MM.1S (cell line): ENCODE measurements at regions not wholly inside any gene's neighbourhood (a gene's known extent, or its start where the extent isn't known, plus 50 kb on each side); places are given as distances from the start of the nearest gene placed in this dataset.

Source experiments
- DNase-seq: peaks from one replicate; pipeline ENCODE4 v3.0.0-alpha.2; 2015
- H2AFZ ChIP-seq: fragments of 300-600 bp; sonication (generic); 2 replicates; pipeline ENCODE4 v1.6.0; 2016; ENCODE audit warnings: antibody characterized with exemption, low read length
- H3F3A ChIP-seq: fragments of 300-600 bp; sonication (generic); 2 replicates; pipeline ENCODE4 v1.6.1; 2016; ENCODE audit warnings: mild to moderate bottlenecking, antibody characterized with exemption, low read length, moderate library complexity, mixed read lengths; ENCODE audit not compliant: insufficient read depth
- H3K27ac ChIP-seq: fragments of 300-600 bp; sonication (generic); 2 replicates; pipeline ENCODE4 v1.5.1; 2016; ENCODE audit warnings: mild to moderate bottlenecking, low read length
- H3K27me3 ChIP-seq: fragments of 300-600 bp; sonication (generic); replicated peaks from 2 replicates; pipeline ENCODE4 v1.6.0; 2016; ENCODE audit warnings: low read length; ENCODE audit not compliant: insufficient read depth
- H3K36me3 ChIP-seq: fragments of 300-600 bp; sonication (generic); replicated peaks from 2 replicates; pipeline ENCODE4 v1.6.1; 2016; ENCODE audit warnings: mild to moderate bottlenecking, low read length, mixed read lengths; ENCODE audit not compliant: insufficient read depth
- H3K4me1 ChIP-seq: fragments of 300-600 bp; sonication (generic); 2 replicates; pipeline ENCODE4 v1.6.1; 2016; ENCODE audit warnings: low read length, mixed read lengths
- H3K4me2 ChIP-seq: fragments of 300-600 bp; sonication (generic); 2 replicates; pipeline ENCODE4 v1.6.0; 2016; ENCODE audit warnings: low read depth, low read length
- H3K4me3 ChIP-seq: fragments of 300-600 bp; sonication (generic); 2 replicates; pipeline ENCODE4 v1.5.1; 2016; ENCODE audit warnings: low read length, mixed read lengths
- H3K79me2 ChIP-seq: fragments of 300-600 bp; sonication (generic); 2 replicates; pipeline ENCODE4 v1.6.1; 2016; ENCODE audit warnings: mixed run types, low read length, mixed read lengths
- H3K9ac ChIP-seq: fragments of 300-600 bp; sonication (generic); 2 replicates; pipeline ENCODE4 v1.6.1; 2016; ENCODE audit warnings: low read length, mixed read lengths
- H3K9me2 ChIP-seq: fragments of 300-600 bp; sonication (generic); replicated peaks from 2 replicates; pipeline ENCODE4 v1.6.1; 2016; ENCODE audit warnings: mild to moderate bottlenecking, low read length, mixed read lengths; ENCODE audit not compliant: insufficient read depth
- H3K9me3 ChIP-seq: fragments of 300-600 bp; sonication (generic); replicated peaks from 2 replicates; pipeline ENCODE4 v1.6.1; 2016; ENCODE audit warnings: mild to moderate bottlenecking, low read length, mixed read lengths; ENCODE audit not compliant: insufficient read depth
- H4K20me1 ChIP-seq: fragments of 300-600 bp; sonication (generic); 2 replicates; pipeline ENCODE4 v1.6.1; 2016; ENCODE audit warnings: mild to moderate bottlenecking, low read length, moderate library complexity, mixed read lengths; ENCODE audit not compliant: insufficient read depth
- EZH2 ChIP-seq: fragments of 300-600 bp; sonication (generic); optimal IDR thresholded peaks from 2 replicates; pipeline ENCODE3; 2017; ENCODE audit warnings: low read depth, mild to moderate bottlenecking, antibody characterized with exemption, low read length, mixed read lengths
- EZH2phosphoT487 ChIP-seq: fragments of 300-600 bp; sonication (generic); IDR thresholded peaks from 2 replicates; pipeline ENCODE4 v1.6.1; 2018; ENCODE audit warnings: antibody characterized with exemption, low read length
- TF ChIP-seq, protein P1 (sequence below): fragments of 300-600 bp; sonication (generic); IDR thresholded peaks from 2 replicates; pipeline ENCODE4 v1.5.1; 2016; ENCODE audit warnings: antibody characterized with exemption, low read length, mixed read lengths

DNA sequence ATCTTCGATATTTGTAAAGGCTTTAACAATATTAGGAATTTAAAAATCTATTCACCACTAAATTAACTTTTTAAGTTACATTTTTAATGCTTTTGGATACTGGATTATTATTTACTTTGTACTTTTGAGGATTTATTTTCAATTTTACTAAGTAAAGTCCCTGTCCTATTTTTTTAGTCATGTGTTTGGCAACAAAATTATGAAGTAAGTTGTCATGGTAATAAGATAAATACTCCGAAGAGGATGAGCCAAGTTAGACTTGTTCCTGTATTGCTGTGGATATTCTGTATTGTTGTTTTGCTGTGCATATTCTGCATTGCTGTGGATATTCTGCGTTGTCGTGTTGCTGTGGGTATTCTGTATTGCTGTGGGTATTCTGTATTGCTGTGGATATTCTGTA lies 210.1 kb downstream of the MTRR start:
- H3K9me3 ChIP-seq = no peaks in the 10 kb centered on the region
- H3K27me3 ChIP-seq = no peaks in the 10 kb centered on the region
- H3K4me2 ChIP-seq = no peak overlapping the region
- no peaks in the 10 kb centered on the region for H3F3A ChIP-seq
- H3K36me3 ChIP-seq = no peaks in the 10 kb centered on the region
- H3K27ac ChIP-seq = no peak overlapping the region
- H3K79me2 ChIP-seq = no peaks in the 10 kb centered on the region
- TF ChIP-seq EZH2phosphoT487 (no peak), EZH2 (no peak)
- TF ChIP-seq, protein P1, sequence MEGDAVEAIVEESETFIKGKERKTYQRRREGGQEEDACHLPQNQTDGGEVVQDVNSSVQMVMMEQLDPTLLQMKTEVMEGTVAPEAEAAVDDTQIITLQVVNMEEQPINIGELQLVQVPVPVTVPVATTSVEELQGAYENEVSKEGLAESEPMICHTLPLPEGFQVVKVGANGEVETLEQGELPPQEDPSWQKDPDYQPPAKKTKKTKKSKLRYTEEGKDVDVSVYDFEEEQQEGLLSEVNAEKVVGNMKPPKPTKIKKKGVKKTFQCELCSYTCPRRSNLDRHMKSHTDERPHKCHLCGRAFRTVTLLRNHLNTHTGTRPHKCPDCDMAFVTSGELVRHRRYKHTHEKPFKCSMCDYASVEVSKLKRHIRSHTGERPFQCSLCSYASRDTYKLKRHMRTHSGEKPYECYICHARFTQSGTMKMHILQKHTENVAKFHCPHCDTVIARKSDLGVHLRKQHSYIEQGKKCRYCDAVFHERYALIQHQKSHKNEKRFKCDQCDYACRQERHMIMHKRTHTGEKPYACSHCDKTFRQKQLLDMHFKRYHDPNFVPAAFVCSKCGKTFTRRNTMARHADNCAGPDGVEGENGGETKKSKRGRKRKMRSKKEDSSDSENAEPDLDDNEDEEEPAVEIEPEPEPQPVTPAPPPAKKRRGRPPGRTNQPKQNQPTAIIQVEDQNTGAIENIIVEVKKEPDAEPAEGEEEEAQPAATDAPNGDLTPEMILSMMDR = no peak
- H2AFZ ChIP-seq = no peak overlapping the region
- no peak for DNase-seq
- no peaks in the 10 kb centered on the region for H4K20me1 ChIP-seq
- H3K4me3 ChIP-seq = no peak overlapping the region
- no peak overlapping the region for H3K9ac ChIP-seq
- no peaks in the 10 kb centered on the region for H3K9me2 ChIP-seq
- H3K4me1 ChIP-seq = no peaks in the 10 kb centered on the region

DNA sequence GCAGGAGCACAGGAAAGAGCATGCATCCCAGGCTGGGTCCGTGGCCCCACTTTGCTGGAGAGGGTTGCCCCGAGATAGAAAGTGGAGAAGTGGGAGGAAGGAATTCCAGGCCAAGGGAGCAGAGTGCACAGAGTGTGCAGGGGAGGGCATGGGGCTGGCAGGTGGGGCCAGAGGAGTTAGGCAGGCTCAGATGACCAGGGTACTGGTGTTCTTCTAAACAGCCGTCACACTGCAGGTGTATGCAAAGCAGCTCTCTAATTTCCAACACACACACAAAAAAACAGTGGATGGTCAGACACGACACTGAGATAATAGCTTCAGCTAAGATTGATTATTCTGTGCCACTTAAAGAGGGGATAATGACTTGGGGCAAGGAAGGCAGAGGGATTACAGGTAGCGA lies 212.2 kb downstream of the MTRR start:
- Histone ChIP-seq H3K79me2 (no peaks in the 10 kb centered on the region), H4K20me1 (no peaks in the 10 kb centered on the region), H3K9me2 (no peaks in the 10 kb centered on the region), H3K4me1 (no peaks in the 10 kb centered on the region), H2AFZ (no peak overlapping the region), H3K27ac (no peak overlapping the region), H3K9me3 (no peaks in the 10 kb centered on the region), H3F3A (no peaks in the 10 kb centered on the region), H3K4me2 (no peak overlapping the region), H3K36me3 (no peaks in the 10 kb centered on the region), H3K27me3 (no peaks in the 10 kb centered on the region), H3K9ac (no peak overlapping the region), H3K4me3 (no peak overlapping the region)
- TF ChIP-seq, protein P1 = no peak
- no peak for DNase-seq

DNA sequence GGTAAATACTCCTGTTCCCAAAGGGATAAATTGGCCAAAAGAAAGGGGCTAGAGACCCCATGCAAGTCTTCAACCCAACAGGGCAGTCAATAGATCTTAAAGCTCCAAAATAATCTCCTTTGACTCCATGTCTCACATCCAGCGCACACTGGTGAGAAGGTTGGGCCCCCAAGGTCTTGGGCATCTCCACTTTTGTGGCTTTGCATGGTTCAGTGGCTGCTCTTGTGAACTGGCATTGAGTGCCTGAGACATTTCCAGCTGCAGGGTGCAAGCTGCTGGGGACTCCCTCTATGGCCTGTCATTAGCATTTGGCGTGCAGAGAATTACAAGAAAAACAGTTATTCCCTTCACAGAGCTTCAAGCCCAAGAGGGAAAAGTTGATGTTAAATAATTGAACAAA lies 224.7 kb downstream of the MTRR start:
- H3K4me1 ChIP-seq = no peaks in the 10 kb centered on the region

More for the DNA sequence above, 224.7 kb downstream of the MTRR start:
- Histone ChIP-seq H3K27me3 (no peaks in the 10 kb centered on the region), H2AFZ (no peak overlapping the region), H4K20me1 (no peaks in the 10 kb centered on the region), H3F3A (no peaks in the 10 kb centered on the region), H3K9me2 (no peaks in the 10 kb centered on the region), H3K79me2 (no peaks in the 10 kb centered on the region), H3K36me3 (no peaks in the 10 kb centered on the region), H3K4me3 (no peak overlapping the region), H3K4me2 (no peak overlapping the region), H3K9ac (no peak overlapping the region), H3K27ac (no peak overlapping the region), H3K9me3 (no peaks in the 10 kb centered on the region)
- TF ChIP-seq EZH2 (no peak), EZH2phosphoT487 (no peak)
- TF ChIP-seq, protein P1 = no peak
- no peak for DNase-seq
